ENCODE measurements at regions not wholly inside any gene's neighbourhood (a gene's known extent, or its start where the extent isn't known, plus 50 kb on each side); places are given as distances from the start of the nearest gene placed in this dataset.

- DNase-seq: no peak
- H3K27me3 Mint-ChIP-seq (ENCODE audit: low read depth): no peaks in the 10 kb centered on the region; the same call in 1 of the 2 replicates
These were observed 353.2 kb upstream of the TENM4 start for GRCh38 chr11:79794057-79794456.

More at GRCh38 chr11:79794057-79794456, 353.2 kb upstream of the TENM4 start:
- H3K4me1 Mint-ChIP-seq: no peaks in the 10 kb centered on the region
- H3K23ac ChIP-seq (ENCODE audit: insufficient read length, low read depth, low read length): no peak overlapping the region
- no peak overlapping the region for H2BK120ac ChIP-seq (ENCODE audit: low read depth, low read length, poor library complexity, severe bottlenecking)
- H4K91ac ChIP-seq (ENCODE audit: insufficient read length, low read depth, low read length): no peak overlapping the region
- H2AFZ ChIP-seq (ENCODE audit: low read length): no peak overlapping the region
- H3K79me1 ChIP-seq (ENCODE audit: insufficient read depth, low read depth, low read length, poor library complexity, severe bottlenecking): no peaks in the 10 kb centered on the region
- H2BK12ac ChIP-seq (ENCODE audit: insufficient read length, low read depth, low read length): no peak overlapping the region
- no peaks in the 10 kb centered on the region for H3K4me1 ChIP-seq (ENCODE audit: insufficient read depth, low read length)
- no peaks in the 10 kb centered on the region; a peak in 1 of 5 replicates for H3K9me3 Mint-ChIP-seq
- no peak overlapping the region for H2BK5ac ChIP-seq (ENCODE audit: insufficient read length, low read length)
- H3K56ac ChIP-seq (ENCODE audit: insufficient read length, low read depth, low read length): no peak overlapping the region
- H3K9ac ChIP-seq (ENCODE audit: extremely low read depth, insufficient read length, low read length): no peak overlapping the region
- H4K5ac ChIP-seq (ENCODE audit: insufficient read length, low read depth, low read length): no peak overlapping the region
- H3K4me2 ChIP-seq (ENCODE audit: insufficient read depth, insufficient read length, low read length): no peak overlapping the region
- no peak overlapping the region for H2AK5ac ChIP-seq (ENCODE audit: insufficient read length, low read length)
- H3K14ac ChIP-seq (ENCODE audit: insufficient read depth, low read length): no peak overlapping the region
- no peak overlapping the region for H3T11ph ChIP-seq (ENCODE audit: low read length)
- no peak overlapping the region for H3K27ac Mint-ChIP-seq
- no peaks in the 10 kb centered on the region for H3K9me3 ChIP-seq (ENCODE audit: control insufficient read depth, low read depth, low read length)
- H3K27ac ChIP-seq (ENCODE audit: insufficient read length, low read depth, low read length): no peak overlapping the region
- no peaks in the 10 kb centered on the region for H3K23me2 ChIP-seq (ENCODE audit: insufficient read length, low read depth, low read length, poor library complexity, severe bottlenecking)
- H3K18ac ChIP-seq (ENCODE audit: insufficient read length, low read depth, low read length): no peak overlapping the region
- H4K8ac ChIP-seq (replicated peaks; ENCODE audit: insufficient read length, low read depth, low read length): no peak overlapping the region
- H2BK20ac ChIP-seq (ENCODE audit: low read depth, low read length, poor library complexity, severe bottlenecking): no peak overlapping the region
- no peak overlapping the region for H3K4me3 Mint-ChIP-seq
- H3K36me3 Mint-ChIP-seq (ENCODE audit: insufficient read depth in 1 of 3, low read depth in 3 of 3): no peaks in the 10 kb centered on the region; a peak in 1 of 7 replicates
- H3K79me2 ChIP-seq (ENCODE audit: insufficient read depth, low read length): no peaks in the 10 kb centered on the region
- no peak overlapping the region for H3K4ac ChIP-seq (ENCODE audit: low read depth, low read length)
- no peak for TF ChIP-seq CTCF (conservative IDR thresholded peaks at IDR 0.05)
- H4K20me1 ChIP-seq (ENCODE audit: control insufficient read depth, insufficient read depth, insufficient read length): no peaks in the 10 kb centered on the region
- H2BK15ac ChIP-seq (ENCODE audit: low read depth, low read length): no peak overlapping the region
- no peaks in the 10 kb centered on the region for H3K27me3 ChIP-seq (ENCODE audit: insufficient read depth, low read length)
- no CpG with 5 or more reads among the region's 3 CpGs for WGBS (ENCODE audit: extremely low coverage, insufficient read length, low lambda C conversion rate)

Data from H9 (cell line).